ENCODE measurements at regions not wholly inside any gene's neighbourhood (a gene's known extent, or its start where the extent isn't known, plus 50 kb on each side); places are given as distances from the start of the nearest gene placed in this dataset.

DNA sequence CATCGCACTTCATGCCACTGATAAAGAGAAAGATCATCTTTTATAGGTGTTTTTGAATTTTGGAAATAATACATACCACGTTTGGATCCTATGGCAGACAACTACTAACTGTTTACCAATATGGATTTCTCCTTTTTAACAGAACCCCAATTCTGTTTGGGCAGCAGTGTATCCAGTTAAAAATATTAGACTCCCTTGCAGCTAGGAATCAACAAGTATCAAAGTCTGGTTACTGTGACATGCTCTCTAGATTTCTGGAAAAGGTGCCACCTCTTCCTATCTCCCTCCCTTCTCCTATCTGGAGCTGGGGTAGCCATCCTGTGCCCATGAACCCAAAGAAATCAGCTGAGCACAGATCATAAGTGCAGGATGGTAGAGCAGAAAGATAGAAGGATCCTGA is 54.1 kb upstream of the DTNBP1 start:
- no peak for DNase-seq (ENCODE audit: low spot score)

DNA sequence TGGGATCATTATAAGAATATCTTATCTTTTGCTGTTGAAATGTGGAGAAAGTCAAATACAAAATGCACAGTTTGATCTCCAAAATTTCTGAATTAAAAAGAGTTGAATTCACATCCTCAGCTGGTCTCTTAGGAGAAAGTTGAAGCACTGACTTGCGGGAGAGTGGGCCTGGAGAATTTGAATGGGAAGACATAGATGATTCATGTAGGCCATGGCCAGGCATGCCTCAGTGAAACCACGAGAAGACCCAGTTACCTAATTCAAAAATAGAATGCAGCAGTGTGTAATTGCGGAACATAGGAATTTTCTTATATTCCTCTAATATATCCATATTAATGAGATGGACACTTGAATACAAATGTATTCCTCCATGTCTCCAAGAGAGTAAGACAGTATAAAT is 53.0 kb upstream of the DTNBP1 start:
- no peak for DNase-seq (ENCODE audit: low spot score)

- no peak for DNase-seq (ENCODE audit: low spot score)
Measured at GRCh38 chr6:15715060-15715459, 52.2 kb upstream of the DTNBP1 start.

GRCh38 chr6:15714658-15715057 is 51.8 kb upstream of the DTNBP1 start:
- DNase-seq (ENCODE audit: low spot score) = no peak

DNA sequence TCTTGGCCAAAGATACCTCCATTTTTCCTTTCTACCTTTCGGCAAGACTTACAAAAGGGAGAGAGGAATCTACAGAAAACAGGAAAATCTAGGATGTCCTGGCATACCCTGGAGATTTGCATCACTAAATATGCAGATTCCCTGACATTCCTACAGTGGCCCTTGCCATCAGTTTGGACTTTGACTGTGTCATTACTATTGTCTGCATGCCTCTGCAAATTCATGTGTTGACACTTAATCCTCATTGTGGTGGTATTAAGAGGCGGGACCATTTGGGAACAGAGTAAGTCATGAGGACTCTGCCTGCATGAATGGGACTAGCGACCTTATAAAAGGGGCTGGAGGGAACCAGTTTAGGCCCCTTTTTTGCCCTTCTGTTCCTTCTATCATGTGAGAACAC is 50.5 kb upstream of the DTNBP1 start:
- DNase-seq (ENCODE audit: low spot score) = no peak

- DNase-seq (ENCODE audit: low spot score) = no peak
Measured at GRCh38 chr6:15712797-15713196, 50.0 kb upstream of the DTNBP1 start.

Data from hematopoietic multipotent progenitor cell treated with erythropoietin and hydrocortisone succinate and interleukin-3 and kit ligand, for 15 days (in vitro differentiated cells).